K562 (cell line): ENCODE measurements at regions not wholly inside any gene's neighbourhood (a gene's known extent, or its start where the extent isn't known, plus 50 kb on each side); places are given as distances from the start of the nearest gene placed in this dataset.

Experiments used
- ATAC-seq: fragments of 200-7000 bp; cut with Tn5 transposase; 3 replicates; pipeline ENCODE4 v1.9.1; 2020; ENCODE audit warnings: moderate library complexity
- BruUV-seq: library from RNA; stranded (reverse); fragments of 400-500 nt; replicated peaks from 2 replicates; lab custom pipeline; 2021; lab: Mats Ljungman, UMichigan
- CTCF ChIA-PET: fragments of 300-600 bp; formaldehyde crosslinking; extraction: SDS; loops from one replicate; lab custom pipeline; 2021; ENCODE audit warnings: low intra/inter-chr PET ratio; lab: Yijun Ruan, JAX
- POLR2A ChIA-PET: fragments of 300-600, 350-650 bp; sonication (Branson Sonifier 250); formaldehyde crosslinking; extraction: SDS; loops from one replicate; lab custom pipeline; 2021; ENCODE audit warnings: antibody characterized with exemption, inconsistent platforms; lab: Yijun Ruan, JAX
- DNase-seq, 4 experiments: peaks; one replicate each; pipeline versions ENCODE4 v3.0.0 to v3.0.0-alpha.2; 2011 to 2018; ENCODE audit warnings: low spot score in 3 of 4, mixed read lengths in 3 of 4; ENCODE audit errors: extremely low read depth in 1 of 4
- FAIRE-seq: peaks from 2 replicates; lab custom pipeline; 2011; peaks lifted over from hg19 to GRCh38; lab: Jason Lieb, UNC
- H2AFZ ChIP-seq: 2 replicates; pipeline ENCODE4 v1.6.0; 2011; ENCODE audit warnings: low read depth, low read length, control low read depth, inconsistent platforms
- H3K27ac ChIP-seq: fragments of 200-600 bp; 3 replicates; pipeline ENCODE4 v1.8.0; 2011; ENCODE audit warnings: low read depth, mild to moderate bottlenecking, control low read depth, inconsistent platforms, low read length, moderate library complexity, mixed read lengths; ENCODE audit errors: extremely low read depth
- H3K27me3 ChIP-seq, 2 experiments: fragments of 300-600 bp in 1 of 2; 2 replicates in 1 of 2; 3 replicates in 1 of 2; pipeline versions ENCODE4 v1.6.0 to v1.8.0; 2011; ENCODE audit warnings: inconsistent platforms in 2 of 2, low read length in 2 of 2, mild to moderate bottlenecking in 1 of 2, mixed read lengths in 1 of 2, moderate library complexity in 1 of 2; ENCODE audit not compliant: control insufficient read depth in 2 of 2, insufficient read depth in 2 of 2
- H3K36me3 ChIP-seq: fragments of 300-600 bp; 3 replicates; pipeline ENCODE4 v1.8.0; 2011; ENCODE audit warnings: mild to moderate bottlenecking, low read length, inconsistent platforms; ENCODE audit not compliant: control insufficient read depth, insufficient read depth
- H3K4me1 ChIP-seq, 2 experiments: fragments of 200-600 bp in 1 of 2; replicated peaks in 1 of 2; 2 replicates in 1 of 2; 3 replicates in 1 of 2; pipeline versions ENCODE4 v1.5.1 to v1.8.0; 2011; ENCODE audit warnings: inconsistent platforms in 2 of 2, low read length in 2 of 2, mild to moderate bottlenecking in 1 of 2, mixed read lengths in 1 of 2, moderate library complexity in 1 of 2; ENCODE audit not compliant: control insufficient read depth in 2 of 2, insufficient read depth in 2 of 2
- H3K4me2 ChIP-seq: 2 replicates; pipeline ENCODE4 v1.6.1; 2011; ENCODE audit warnings: low read length, control low read depth, inconsistent platforms, mixed read lengths; ENCODE audit not compliant: insufficient read depth
- H3K4me3 ChIP-seq: fragments of 200-600 bp; sonication (generic), shearing (Covaris generic); 2 replicates; pipeline ENCODE4 v1.5.1; 2016; ENCODE audit warnings: control low read depth, inconsistent platforms
- H3K79me2 ChIP-seq: fragments of 200-600 bp; 3 replicates; pipeline ENCODE4 v1.8.0; 2011; ENCODE audit warnings: low read length, inconsistent platforms; ENCODE audit not compliant: control insufficient read depth, insufficient read depth
- H3K9ac ChIP-seq, 2 experiments: 2 replicates each; pipeline versions ENCODE4 v1.6.0 to v1.6.1; 2011; ENCODE audit warnings: low read depth in 2 of 2, low read length in 2 of 2, control low read depth in 1 of 2, inconsistent platforms in 1 of 2, mild to moderate bottlenecking in 1 of 2, mixed read lengths in 1 of 2; ENCODE audit not compliant: insufficient read depth in 1 of 2
- H3K9me1 ChIP-seq: one replicate; pipeline ENCODE4 v1.6.0; 2011; ENCODE audit warnings: inconsistent platforms, mild to moderate bottlenecking, low read length, moderate library complexity; ENCODE audit not compliant: control insufficient read depth, insufficient read depth
- H3K9me3 ChIP-seq: replicated peaks from 2 replicates; pipeline ENCODE4 v1.5.1; 2011; ENCODE audit warnings: low read depth, low read length, inconsistent platforms; ENCODE audit not compliant: control insufficient read depth, insufficient read depth
- H4K20me1 ChIP-seq: replicated peaks from 2 replicates; pipeline ENCODE4 v1.6.1; 2011; ENCODE audit warnings: low read length, inconsistent platforms, mixed read lengths; ENCODE audit not compliant: control insufficient read depth, insufficient read depth
- E4F1 ChIP-seq: fragments of 250-450 bp; sonication (Bioruptor Pico); IDR thresholded peaks from 2 replicates; pipeline ENCODE4 v1.5.0; 2021; ENCODE audit warnings: mild to moderate bottlenecking, borderline replicate concordance
- HMBOX1 ChIP-seq: sonication (generic); IDR thresholded peaks from 2 replicates; pipeline ENCODE4 v1.6.1; 2016
- JUN ChIP-seq, 2 experiments: sonication (generic) in 1 of 2; formaldehyde crosslinking in 1 of 2; IDR thresholded peaks; 2 replicates each; pipeline versions ENCODE4 v1.6.1 to v1.8.0; 2012 to 2022; ENCODE audit warnings: borderline replicate concordance in 2 of 2, mild to moderate bottlenecking in 2 of 2, improper control_type of control experiment in 1 of 2, low read depth in 1 of 2, low read length in 1 of 2, missing genetic modification reagents in 1 of 2
- NCOA1 ChIP-seq: fragments of 450-650 bp; IDR thresholded peaks from 2 replicates; pipeline ENCODE4 v1.6.1; 2016; ENCODE audit warnings: low read depth
- NFIC ChIP-seq: fragments of 450-650 bp; IDR thresholded peaks from 2 replicates; pipeline ENCODE4 v1.6.1; 2017; ENCODE audit warnings: mild to moderate bottlenecking, inconsistent platforms
- NR4A1 ChIP-seq, 2 experiments: fragments of 250-450 bp in 1 of 2; fragments of 450-650 bp in 1 of 2; sonication (Bioruptor Pico) in 1 of 2; IDR thresholded peaks; 2 replicates each; pipeline versions ENCODE4 v1.4.0 to v1.6.1; 2016 to 2020; ENCODE audit warnings: mild to moderate bottlenecking in 2 of 2, missing compliant biosample characterization in 1 of 2, missing genetic modification characterization in 1 of 2, moderate library complexity in 1 of 2
- NRF1 ChIP-seq, 2 experiments: fragments of 450-650 bp; IDR thresholded peaks in 1 of 2; conservative IDR thresholded peaks in 1 of 2; 2 replicates each; pipeline ENCODE4 v1.6.1; 2014; ENCODE audit warnings: mild to moderate bottlenecking in 2 of 2
- PREB ChIP-seq: sonication (generic); formaldehyde crosslinking; IDR thresholded peaks from 2 replicates; pipeline ENCODE4 v1.8.1; 2023; ENCODE audit warnings: mild to moderate bottlenecking, missing genetic modification reagents
- ZNF407 ChIP-seq: fragments of 450-650 bp; IDR thresholded peaks from 2 replicates; pipeline ENCODE4 v1.6.1; 2016; ENCODE audit warnings: low read depth
- WGBS: fragments of 100-300 bp; shearing (Covaris generic); methylation state at CpG from one replicate; pipeline ENCODE4 v1.1.6; 2016; ENCODE audit warnings: low coverage, mixed read lengths; ENCODE audit not compliant: insufficient coverage; ENCODE audit errors: missing lambda C conversion rate; 5-methylcytosine and 5-hydroxymethylcytosine counted together
- in situ Hi-C: fragments of 300-500 bp; cut with MboI; formaldehyde crosslinking; loops from 4 replicates; pipeline ENCODE4 v1.15.0; 2018; ENCODE audit warnings: inconsistent platforms, mixed read lengths
- intact Hi-C: fragments of 100-400 bp; cut with micrococcal nuclease; formaldehyde crosslinking; loops from 2 replicates; pipeline ENCODE4 v1.14.2; 2022

GRCh38 chr1:222074317-222074716 is 332.4 kb upstream of the DUSP10 start:
- Histone ChIP-seq H3K27me3 (no peaks in the 10 kb centered on the region), H3K79me2 (no peaks in the 10 kb centered on the region), H4K20me1 (no peaks in the 10 kb centered on the region), H3K36me3 (no peaks in the 10 kb centered on the region), H3K9me3 (no peaks in the 10 kb centered on the region), H2AFZ (no peak overlapping the region), H3K9ac (no peak overlapping the region), H3K4me3 (no peak overlapping the region), H3K4me2 (no peak overlapping the region), H3K27ac (no peak overlapping the region), H3K4me1 (no peaks in the 10 kb centered on the region), H3K9me1 (no peaks in the 10 kb centered on the region)
- no peak for FAIRE-seq
- intact Hi-C loops (no loop called here), in situ Hi-C loops (no loop called here)
- ChIA-PET CTCF (no interaction called here), POLR2A (no interaction called here)
- ATAC-seq = no peak
- WGBS = 0% methylated on average over 1 of the region's 1 CpG
- TF ChIP-seq NR4A1 (CRISPR knock-in tag; IDR thresholded peaks at IDR 0.05) (no peak), NR4A1 (tag; IDR thresholded peaks at IDR 0.05) (no peak), NCOA1 (no peak), NRF1 (conservative IDR thresholded peaks at IDR 0.05 in 1 of 2, IDR thresholded peaks at IDR 0.05 in 1 of 2) (no peak), E4F1 (CRISPR knock-in tag) (no peak), ZNF407 (no peak), PREB (no peak), JUN (IDR thresholded peaks at IDR 0.05; ENCODE audit: borderline replicate concordance, low read depth, low read length) (no peak), JUN (CRISPR knock-in tag; IDR thresholded peaks at IDR 0.05; ENCODE audit: borderline replicate concordance) (no peak), HMBOX1 (no peak), NFIC (no peak)
- no peak for DNase-seq
- BruUV-seq = no TSS peak
